ENCODE measurements at regions not wholly inside any gene's neighbourhood (a gene's known extent, or its start where the extent isn't known, plus 50 kb on each side); places are given as distances from the start of the nearest gene placed in this dataset.
"Not testable (repeated sequence)": the region's sequence is repeated elsewhere in the genome, so short reads cannot be mapped to it uniquely, and the experiment has no call there.

DNA sequence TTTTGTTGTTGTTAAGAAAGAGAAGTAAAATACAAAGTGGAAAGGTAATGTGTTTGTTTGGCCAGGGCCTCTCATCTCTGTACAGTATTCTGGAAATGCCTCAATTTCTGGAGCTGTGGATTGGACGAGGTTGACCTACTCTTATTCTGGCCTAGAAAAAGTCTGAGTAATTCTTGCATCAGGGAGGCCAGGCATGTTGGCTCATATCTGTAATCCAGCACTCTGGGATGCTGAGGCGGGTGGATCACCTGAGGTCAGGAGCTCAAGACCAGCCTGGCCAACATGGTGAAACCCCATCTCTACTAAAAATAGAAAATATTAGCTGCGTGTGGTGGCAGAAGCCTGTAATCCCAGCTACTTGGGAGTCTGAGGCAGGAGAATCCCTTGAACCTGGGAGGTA, 259.8 kb downstream of the NPIPA7 start:
- TF ChIP-seq, protein P1, sequence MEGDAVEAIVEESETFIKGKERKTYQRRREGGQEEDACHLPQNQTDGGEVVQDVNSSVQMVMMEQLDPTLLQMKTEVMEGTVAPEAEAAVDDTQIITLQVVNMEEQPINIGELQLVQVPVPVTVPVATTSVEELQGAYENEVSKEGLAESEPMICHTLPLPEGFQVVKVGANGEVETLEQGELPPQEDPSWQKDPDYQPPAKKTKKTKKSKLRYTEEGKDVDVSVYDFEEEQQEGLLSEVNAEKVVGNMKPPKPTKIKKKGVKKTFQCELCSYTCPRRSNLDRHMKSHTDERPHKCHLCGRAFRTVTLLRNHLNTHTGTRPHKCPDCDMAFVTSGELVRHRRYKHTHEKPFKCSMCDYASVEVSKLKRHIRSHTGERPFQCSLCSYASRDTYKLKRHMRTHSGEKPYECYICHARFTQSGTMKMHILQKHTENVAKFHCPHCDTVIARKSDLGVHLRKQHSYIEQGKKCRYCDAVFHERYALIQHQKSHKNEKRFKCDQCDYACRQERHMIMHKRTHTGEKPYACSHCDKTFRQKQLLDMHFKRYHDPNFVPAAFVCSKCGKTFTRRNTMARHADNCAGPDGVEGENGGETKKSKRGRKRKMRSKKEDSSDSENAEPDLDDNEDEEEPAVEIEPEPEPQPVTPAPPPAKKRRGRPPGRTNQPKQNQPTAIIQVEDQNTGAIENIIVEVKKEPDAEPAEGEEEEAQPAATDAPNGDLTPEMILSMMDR (IDR thresholded peaks at IDR 0.05): not testable (repeated sequence)
- not testable (repeated sequence) for TF ChIP-seq EZH2, EZH2phosphoT487 (IDR thresholded peaks at IDR 0.05)

All from neural progenitor cell (in vitro differentiated cells).